ENCODE measurements at regions not wholly inside any gene's neighbourhood (a gene's known extent, or its start where the extent isn't known, plus 50 kb on each side); places are given as distances from the start of the nearest gene placed in this dataset.

- no peak for DNase-seq (ENCODE audit: low read depth)
- H3K4me3 ChIP-seq (ENCODE audit: low read depth, low read length), result no peak overlapping the region
- TF ChIP-seq CTCF (IDR thresholded peaks at IDR 0.05; ENCODE audit: insufficient read depth, low read depth, low read length, missing control alignments), result no peak
Measured at GRCh38 chr11:107180236-107180635, 162.0 kb upstream of the GUCY1A2 start.

GRCh38 chr11:107179829-107180228 is 161.6 kb upstream of the GUCY1A2 start:
- DNase-seq (ENCODE audit: low read depth), result no peak
- H3K4me3 ChIP-seq (ENCODE audit: low read depth, low read length), result no peak overlapping the region
- TF ChIP-seq CTCF (IDR thresholded peaks at IDR 0.05; ENCODE audit: insufficient read depth, low read depth, low read length, missing control alignments), result no peak

- no peak for TF ChIP-seq CTCF (IDR thresholded peaks at IDR 0.05; ENCODE audit: insufficient read depth, low read depth, low read length, missing control alignments)
- no peak overlapping the region for H3K4me3 ChIP-seq (ENCODE audit: low read depth, low read length)
- no peak for DNase-seq (ENCODE audit: low read depth)
Measured at GRCh38 chr11:107177106-107177477, 158.8 kb upstream of the GUCY1A2 start.

DNA sequence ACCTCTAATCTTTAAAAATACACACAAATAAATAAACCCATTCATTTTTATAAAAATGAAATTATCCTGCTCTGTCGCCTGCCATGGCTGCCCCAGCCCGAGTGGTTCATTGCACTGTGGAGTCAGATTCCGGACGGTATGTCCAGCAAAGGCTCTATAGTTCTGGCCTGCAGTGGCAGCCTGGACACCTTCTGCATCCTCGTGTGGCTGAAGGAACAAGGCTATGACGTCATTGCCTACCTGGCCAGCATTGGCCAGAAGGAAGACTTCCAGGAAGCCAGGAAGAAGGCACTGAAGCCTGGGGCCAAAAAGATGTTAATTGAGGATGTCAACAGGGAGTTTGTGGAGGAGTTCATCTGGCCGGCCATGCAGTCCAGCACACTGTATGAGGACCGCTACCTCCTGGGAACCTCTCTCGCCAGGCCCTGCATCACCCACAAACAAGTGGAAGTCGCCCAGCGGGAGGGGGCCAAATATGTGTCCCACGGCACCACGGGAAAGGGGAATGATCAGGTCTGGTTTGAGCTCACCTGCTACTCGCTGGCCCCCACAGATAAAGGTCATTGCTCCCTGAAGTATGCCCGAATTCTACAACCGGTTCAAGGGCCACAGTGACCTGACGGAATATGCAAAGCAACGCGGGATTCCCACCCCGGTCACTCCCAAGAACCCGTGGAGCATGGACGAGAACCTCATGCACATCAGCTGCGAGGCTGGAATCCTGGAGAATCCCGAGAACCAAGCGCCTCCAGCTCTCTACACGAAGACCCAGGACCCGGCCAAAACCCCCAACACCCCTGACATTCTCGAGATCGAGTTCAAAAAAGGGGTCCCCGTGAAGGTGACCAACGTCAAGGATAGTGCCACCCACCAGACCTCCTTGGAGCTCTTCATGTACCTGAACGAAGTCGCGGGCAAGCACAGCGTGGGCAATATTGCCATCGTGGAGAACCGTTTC is 158.2 kb upstream of the GUCY1A2 start:
- DNase-seq (ENCODE audit: low read depth), result no peak
- no peak for TF ChIP-seq CTCF (IDR thresholded peaks at IDR 0.05; ENCODE audit: insufficient read depth, low read depth, low read length, missing control alignments)
- H3K4me3 ChIP-seq (ENCODE audit: low read depth, low read length), result no peak overlapping the region

- no peak for DNase-seq (ENCODE audit: low read depth)
- H3K4me3 ChIP-seq (ENCODE audit: low read depth, low read length), result no peak overlapping the region
- TF ChIP-seq CTCF (IDR thresholded peaks at IDR 0.05; ENCODE audit: insufficient read depth, low read depth, low read length, missing control alignments), result no peak
Measured at GRCh38 chr11:107174856-107175255, 156.6 kb upstream of the GUCY1A2 start.

DNA sequence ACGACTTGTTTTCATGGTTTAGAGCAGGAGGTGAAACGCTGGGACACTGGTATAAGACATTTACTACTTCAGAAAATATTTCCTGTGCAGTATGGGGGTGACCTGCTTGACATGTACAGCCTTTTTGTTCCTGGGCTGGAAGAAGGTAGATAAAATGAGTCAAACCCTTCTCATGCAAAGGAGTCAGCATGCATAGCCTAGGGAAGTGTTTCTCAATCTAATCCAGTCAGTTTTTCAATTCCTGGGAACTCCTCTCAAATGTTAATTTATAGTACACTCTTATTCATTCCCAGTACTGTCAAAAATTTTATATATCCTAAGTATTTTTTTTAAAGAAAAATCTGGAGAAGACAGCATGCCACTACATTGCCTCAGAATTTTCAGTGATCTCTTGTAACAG is 154.7 kb upstream of the GUCY1A2 start:
- no peak for TF ChIP-seq CTCF (IDR thresholded peaks at IDR 0.05; ENCODE audit: insufficient read depth, low read depth, low read length, missing control alignments)
- H3K4me3 ChIP-seq (ENCODE audit: low read depth, low read length), result no peak overlapping the region
- no peak for DNase-seq (ENCODE audit: low read depth)

DNA sequence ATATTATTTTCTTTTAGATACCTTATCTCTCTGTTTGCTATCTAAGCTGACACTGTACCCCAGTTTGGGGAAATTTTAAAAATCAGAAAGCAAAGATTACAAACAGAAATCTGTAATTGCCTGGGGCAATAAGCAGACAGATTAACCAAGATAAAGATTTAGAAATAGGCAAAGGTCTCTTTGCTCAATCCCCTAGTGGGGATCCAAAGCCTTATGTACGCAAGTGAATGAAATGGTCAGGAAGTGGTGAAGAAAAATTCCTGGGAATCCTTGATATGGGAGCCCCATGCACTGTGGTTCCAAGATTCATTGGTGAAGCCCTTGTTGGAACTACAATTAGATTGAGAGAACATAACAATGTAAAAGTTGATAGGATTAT is 139.5 kb upstream of the GUCY1A2 start:
- H3K4me3 ChIP-seq (ENCODE audit: low read depth, low read length), result no peak overlapping the region
- no peak for TF ChIP-seq CTCF (IDR thresholded peaks at IDR 0.05; ENCODE audit: insufficient read depth, low read depth, low read length, missing control alignments)
- DNase-seq (ENCODE audit: low read depth), result no peak

Data from GM12865 (cell line).